Neural progenitor cell (in vitro differentiated cells): ENCODE measurements at regions not wholly inside any gene's neighbourhood (a gene's known extent, or its start where the extent isn't known, plus 50 kb on each side); places are given as distances from the start of the nearest gene placed in this dataset.

Experiments used
- CTCF ChIP-seq: fragments of 200-600 bp; sonication (generic); IDR thresholded peaks from 2 replicates; pipeline ENCODE4 v1.5.1; 2017; ENCODE audit warnings: antibody characterized with exemption, mild to moderate bottlenecking
- EZH2 ChIP-seq: fragments of 200-600 bp; sonication (generic); IDR thresholded peaks from 2 replicates; pipeline ENCODE4 v1.6.1; 2017; ENCODE audit warnings: antibody characterized with exemption, mild to moderate bottlenecking, moderate library complexity

- TF ChIP-seq CTCF: no peak
- no peak for TF ChIP-seq EZH2
These were observed 678.0 kb upstream of the GRM7 start for GRCh38 chr3:6182909-6183308.
